HTR-8/SVneo (cell line): ENCODE measurements at regions not wholly inside any gene's neighbourhood (a gene's known extent, or its start where the extent isn't known, plus 50 kb on each side); places are given as distances from the start of the nearest gene placed in this dataset.
"Not testable (repeated sequence)": the region's sequence is repeated elsewhere in the genome, so short reads cannot be mapped to it uniquely, and the experiment has no call there.

Source experiments
- DNase-seq: peaks from one replicate; pipeline ENCODE4 v3.0.0; 2011; ENCODE audit warnings: low spot score, mixed read lengths; ENCODE audit not compliant: insufficient read length
- FAIRE-seq: peaks from 2 replicates; lab custom pipeline; 2011; peaks lifted over from hg19 to GRCh38; lab: Jason Lieb, UNC

DNA sequence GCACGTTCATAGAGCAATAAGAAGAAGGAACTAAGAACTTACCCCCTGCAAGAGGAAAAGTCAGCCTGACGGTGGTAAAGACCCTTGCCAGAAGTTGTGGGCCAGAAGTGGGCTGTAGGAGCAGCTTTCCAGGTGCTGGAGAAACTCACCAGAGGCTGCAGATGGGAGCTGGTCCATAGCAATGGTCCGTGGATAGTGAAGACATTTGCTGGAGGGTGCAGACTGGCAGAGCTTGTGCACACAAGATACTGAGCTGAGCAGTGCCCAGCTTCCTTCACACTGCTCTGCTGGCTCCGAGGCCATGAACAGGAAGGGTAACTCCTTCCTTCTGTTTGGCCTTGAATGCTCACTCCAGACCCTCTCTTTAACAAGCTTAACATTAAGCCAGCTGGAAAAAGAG is 149.8 kb upstream of the BNIP2 start:
- FAIRE-seq, result no peak
- no peak for DNase-seq

DNA sequence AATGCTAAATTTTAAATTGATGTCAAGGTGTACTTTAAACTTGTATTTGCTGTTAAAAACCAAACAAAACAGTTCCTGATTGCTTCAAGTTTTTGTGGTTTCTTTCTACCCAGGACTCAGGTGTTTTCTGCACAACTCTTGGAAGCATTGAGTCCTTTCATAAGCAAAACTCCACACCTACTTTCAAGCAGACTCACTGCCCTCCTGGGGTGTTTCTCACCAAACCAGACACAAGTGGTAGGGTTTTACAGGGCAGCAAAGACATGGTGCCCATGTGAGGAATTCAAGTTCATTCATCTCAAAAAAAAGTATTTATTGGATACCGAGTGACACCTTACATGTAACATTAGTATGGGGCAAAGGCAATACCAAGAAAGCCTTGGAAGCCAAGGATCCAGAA is 146.7 kb upstream of the BNIP2 start:
- no peak for FAIRE-seq
- no peak for DNase-seq

DNA sequence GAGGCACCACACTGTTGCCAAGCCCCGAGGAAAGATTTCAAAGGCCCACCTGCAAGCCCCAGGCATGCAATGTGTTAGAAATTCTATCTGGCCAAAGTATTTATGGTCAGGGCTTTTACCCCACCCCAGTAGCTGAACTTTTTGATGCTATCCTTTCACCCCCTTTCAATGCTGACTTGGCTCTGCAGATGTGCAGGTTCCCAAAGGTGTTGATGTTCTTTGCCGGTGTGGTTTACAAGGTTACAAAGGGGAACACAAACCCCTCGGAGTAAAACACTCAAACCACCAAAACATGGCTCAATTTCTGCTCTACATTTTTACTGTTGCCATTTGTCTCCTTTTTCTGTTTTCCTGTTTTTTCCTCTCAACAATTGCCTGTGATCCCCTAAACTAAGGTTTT is 145.4 kb upstream of the BNIP2 start:
- FAIRE-seq, result no peak

DNA sequence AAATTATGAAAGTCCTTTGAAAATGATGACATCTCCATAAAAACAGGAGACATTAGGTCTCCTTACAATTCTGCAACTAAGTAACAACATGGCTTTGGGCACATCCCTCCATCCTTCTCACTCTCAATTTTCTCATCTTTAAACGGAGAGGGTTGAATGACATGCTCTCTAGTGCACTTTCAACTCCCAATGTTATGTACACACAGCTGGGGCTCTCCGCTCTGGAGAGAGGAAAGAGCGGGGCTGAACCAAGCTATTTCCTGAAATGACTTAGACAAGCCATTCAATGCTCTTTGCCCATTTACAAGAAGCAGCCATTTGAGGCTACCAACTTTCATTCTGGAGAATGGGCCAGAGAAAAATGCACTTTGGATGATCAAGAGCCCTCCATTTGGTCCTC is 144.2 kb upstream of the BNIP2 start:
- FAIRE-seq (no peak), DNase-seq (no peak)

More for the DNA sequence above, 145.4 kb upstream of the BNIP2 start:
- DNase-seq, result no peak

DNA sequence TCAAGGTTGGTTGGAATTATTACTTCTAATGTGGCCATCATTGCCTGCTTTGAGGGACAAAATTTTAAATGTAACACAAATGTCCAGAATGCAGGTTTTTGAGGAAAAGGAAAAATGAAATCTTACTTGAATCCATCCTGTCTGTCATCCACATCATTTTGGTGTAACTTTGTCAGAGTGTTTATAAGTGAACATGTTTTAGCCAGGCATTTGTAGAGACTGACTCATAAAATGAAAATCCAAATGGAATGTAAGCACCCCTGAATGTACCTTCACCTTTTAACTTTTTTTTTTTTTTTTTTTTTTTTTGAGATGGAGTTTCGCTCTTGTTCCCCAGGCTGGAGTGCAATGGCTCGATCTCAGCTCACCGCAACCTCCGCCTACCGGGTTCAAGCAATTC is 141.8 kb upstream of the BNIP2 start:
- DNase-seq (no peak), FAIRE-seq (no peak)

DNA sequence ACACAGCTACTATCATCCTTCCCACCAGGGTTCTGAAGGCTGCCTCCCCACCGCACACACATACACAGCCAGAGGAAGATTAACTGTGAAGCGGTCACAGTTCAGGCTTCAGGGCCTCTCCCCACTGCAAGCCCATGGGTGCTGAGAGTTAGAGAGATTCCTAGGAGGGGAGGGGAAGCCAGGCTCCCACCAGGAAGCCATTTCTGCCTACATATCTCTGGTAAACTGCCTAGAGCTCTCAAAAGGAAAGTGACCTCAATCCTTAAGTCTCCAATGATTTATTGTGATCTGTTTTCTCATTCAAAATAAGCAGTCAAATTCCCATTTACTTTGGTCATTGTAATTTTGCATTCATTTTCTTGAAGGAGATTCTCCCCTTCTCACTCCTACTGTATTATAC is 141.0 kb upstream of the BNIP2 start:
- no peak for DNase-seq
- FAIRE-seq, result no peak

DNA sequence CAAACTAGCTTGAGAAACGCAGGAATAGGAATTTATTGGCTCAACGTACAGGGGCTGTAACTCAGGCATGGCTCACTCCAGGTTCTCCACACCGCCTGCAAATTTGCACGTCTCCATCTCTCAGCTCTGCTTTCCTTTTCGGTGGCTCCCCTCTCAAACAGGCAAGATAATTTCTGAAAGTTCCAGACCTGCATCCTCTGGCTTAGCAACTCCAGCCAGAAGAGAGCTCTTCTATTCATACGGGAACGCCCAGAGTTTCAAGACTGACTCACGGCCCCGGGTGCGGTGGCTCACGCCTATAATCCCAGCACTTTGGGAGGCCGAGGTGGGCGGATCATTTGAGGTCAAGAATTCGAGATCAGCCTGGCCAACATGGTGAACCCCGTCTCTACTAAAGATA is 139.7 kb upstream of the BNIP2 start:
- FAIRE-seq, result no peak
- no peak for DNase-seq

DNA sequence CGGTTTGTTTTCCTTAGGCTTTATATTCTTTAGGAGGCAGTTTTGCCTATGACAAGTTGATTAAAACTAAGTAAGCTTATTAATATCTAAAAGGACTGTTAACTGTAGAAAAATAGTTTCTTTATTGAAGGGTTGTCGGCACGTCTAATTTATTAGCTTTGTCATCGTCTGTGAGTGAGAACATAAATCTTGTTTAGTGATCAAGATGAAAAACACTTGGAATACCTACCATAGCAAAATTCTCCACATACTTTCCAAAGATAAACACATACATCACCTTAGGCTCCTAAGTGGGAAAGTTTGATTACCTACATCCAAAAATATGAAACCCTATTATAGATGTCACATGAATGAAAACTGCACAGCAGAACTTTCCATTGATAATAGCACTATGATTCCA is 139.1 kb upstream of the BNIP2 start:
- no peak for FAIRE-seq
- no peak for DNase-seq

DNA sequence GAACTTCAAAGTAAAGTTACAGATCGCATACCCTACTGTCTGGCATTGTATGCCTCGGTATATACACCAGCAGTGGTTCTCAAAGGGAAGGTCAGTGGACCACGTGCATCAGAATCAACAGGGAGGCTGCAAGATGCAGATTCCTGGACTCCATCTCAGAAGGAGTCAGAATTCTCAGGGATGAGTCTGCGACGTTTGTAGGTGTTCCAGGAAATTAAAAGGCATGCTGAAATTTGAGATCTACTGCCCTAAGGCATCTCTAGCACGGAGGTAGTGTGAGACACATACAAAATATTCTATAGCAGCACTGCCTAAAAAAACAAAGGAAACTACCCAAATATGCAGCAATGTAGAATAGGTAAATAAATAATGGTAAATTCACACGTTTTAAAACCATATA is 136.8 kb upstream of the BNIP2 start:
- FAIRE-seq, result no peak
- DNase-seq, result no peak

DNA sequence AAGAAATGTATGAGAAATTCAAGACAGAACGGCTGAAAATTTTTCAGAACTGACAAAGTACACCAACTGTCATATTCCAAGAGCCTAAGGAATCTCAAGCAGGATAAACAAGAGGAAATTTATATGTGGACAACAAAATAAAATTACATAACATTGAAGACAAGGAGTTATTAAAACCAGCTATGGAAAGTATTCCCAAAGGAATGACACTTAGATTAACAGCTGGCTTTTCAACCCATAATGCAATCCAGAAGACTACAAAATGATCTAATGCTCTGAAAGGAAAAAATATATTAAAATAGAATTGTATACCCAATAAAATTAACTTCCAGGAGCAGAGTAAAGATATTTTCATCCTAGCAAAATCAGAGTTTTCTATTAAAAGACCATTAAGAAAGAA is 132.2 kb upstream of the BNIP2 start:
- no peak for DNase-seq
- FAIRE-seq, result no peak

DNA sequence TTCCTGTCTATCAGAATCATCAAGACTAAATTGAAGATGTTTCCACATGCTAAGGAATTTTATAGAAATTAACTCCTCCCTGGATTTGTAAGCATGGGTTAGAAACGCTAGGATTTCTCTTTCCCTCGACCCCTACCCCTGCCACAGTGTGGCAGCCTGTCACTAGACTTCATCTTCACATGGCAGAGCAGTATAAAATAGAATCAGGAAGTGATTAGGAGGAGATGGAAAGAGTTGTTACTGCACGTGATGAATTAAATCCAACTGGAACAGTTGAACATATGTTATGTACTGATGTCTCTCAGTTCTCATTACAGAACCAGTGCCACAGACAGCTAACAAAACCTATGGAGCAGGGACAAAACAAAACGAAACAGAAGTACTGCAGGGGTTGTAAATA is 130.0 kb upstream of the BNIP2 start:
- FAIRE-seq, result peak; percentile 44

DNA sequence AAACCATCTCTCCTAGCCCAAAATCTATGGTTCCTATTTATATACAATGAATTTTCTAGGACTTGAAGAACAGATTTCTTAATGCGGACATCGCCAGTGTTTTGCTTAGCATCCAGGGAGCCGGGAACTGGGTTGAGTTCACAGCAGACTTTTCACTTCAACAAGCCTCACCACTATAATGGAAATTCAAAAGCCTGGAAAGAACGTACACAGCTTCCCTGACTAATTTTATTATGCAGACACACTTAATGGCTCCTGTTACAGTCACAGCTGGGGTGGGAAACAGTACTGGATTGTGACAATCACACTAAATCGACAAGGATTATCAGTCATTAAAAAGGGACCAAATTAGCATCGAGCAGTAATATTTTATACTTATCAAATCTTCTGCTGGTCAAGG is 129.2 kb upstream of the BNIP2 start:
- DNase-seq (no peak), FAIRE-seq (no peak)

More for the DNA sequence above, 130.0 kb upstream of the BNIP2 start:
- no peak for DNase-seq

DNA sequence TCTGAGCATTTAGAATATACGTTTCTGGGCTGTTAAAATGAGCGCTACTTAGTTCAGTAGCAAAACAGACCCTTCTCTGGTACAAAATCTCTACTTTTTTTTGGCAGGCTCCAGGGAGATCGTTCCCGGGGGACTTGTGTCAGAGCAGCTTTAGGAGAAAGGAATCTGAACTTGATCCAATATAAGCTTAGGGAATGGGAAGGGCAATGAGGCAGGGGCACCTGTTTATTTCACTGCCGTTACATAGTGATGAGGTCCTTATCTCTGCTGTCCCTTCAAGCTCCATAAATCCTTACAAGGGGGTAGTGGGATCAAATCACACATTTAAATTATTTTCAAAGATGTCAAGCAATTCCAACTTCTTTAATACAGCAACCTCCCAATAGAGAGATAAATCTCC is 128.7 kb upstream of the BNIP2 start:
- DNase-seq, result no peak
- FAIRE-seq, result no peak

DNA sequence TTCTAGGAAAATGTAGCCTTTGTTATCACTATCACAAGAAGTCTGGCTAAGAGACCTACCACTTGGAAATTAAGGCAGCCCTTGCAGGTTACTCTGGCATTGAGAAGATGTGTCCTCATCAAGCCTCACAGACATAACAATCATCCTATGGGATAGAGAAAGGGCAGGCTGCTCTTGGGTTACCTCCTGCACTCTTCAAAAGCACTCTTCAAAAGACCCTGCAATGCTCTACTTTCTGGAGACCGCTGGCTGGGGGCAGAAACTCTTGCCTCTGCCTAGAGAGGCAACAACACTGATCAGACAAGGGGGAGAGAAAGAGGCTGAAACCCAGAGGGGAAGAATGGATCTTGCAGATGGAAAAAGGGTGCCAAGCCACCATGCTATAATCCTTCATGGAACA is 127.9 kb upstream of the BNIP2 start:
- FAIRE-seq (no peak), DNase-seq (no peak)

DNA sequence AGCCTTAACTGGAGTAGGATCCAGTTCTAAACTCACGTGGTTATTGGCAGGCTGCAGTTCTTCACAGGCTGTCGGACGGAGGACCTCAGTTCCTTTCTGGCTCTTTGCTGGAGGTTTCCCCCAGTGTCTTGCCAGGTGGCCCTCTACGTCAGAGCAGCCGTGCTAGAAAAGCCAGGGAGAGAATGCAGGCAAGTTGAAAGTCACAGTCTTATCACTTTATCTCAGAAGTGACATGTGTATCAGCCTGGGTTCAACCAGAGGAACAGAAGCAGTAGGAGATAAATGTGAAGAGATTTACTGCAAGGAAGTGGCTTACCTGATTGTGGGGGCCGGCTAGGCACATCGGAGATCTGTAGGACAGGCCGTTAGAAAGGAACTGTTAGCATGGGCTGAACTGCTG is 125.3 kb upstream of the BNIP2 start:
- FAIRE-seq (no peak), DNase-seq (no peak)

DNA sequence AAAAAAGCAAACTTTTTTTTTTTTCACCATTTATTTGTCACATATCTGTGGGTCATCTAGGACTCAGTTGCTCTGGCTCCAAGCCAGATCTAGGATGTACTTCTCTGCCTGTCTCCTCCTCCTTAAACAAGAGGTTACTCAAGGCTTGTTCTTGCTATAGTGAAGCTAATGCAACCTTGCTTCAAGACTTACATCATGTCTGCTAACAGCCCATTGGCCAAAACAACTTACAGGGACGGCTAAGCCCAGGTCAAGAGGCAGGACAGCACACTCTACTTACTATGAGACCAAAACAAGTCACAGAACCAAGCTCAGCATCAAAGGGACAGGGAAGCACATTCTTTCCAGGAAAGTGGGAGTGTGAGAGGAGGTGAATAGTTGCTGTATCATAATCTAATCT is 123.8 kb upstream of the BNIP2 start:
- DNase-seq (no peak), FAIRE-seq (no peak)

DNA sequence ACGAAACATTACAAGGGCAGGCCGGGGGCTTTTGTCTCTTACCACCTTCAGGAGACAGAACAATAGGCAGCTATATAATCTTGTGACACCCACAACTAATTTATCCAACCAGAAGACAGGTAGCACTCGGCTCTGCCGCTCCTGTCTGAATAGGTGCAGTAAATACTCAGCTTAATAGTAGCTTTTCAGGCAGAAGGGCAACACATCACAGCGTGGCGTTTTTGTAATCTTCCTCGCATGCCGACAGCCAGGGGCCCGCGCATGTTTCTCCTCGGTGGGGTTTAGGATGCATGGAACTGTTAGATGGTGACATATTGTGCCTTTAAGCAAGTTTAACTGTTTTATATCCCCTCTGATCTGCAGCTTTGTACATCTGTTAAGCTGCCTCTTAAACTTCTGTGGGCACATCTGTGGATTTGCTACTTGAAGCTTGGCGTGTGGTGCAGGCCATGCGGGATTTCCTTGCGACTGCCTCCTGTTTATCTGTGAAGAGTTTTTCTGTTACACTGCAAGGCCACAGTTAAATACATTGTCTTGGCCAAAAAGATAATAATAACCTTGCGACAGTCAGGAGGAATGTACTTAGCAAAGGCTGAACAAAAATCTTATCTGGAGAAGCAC is 123.2 kb upstream of the BNIP2 start:
- no peak for DNase-seq
- FAIRE-seq, result no peak

DNA sequence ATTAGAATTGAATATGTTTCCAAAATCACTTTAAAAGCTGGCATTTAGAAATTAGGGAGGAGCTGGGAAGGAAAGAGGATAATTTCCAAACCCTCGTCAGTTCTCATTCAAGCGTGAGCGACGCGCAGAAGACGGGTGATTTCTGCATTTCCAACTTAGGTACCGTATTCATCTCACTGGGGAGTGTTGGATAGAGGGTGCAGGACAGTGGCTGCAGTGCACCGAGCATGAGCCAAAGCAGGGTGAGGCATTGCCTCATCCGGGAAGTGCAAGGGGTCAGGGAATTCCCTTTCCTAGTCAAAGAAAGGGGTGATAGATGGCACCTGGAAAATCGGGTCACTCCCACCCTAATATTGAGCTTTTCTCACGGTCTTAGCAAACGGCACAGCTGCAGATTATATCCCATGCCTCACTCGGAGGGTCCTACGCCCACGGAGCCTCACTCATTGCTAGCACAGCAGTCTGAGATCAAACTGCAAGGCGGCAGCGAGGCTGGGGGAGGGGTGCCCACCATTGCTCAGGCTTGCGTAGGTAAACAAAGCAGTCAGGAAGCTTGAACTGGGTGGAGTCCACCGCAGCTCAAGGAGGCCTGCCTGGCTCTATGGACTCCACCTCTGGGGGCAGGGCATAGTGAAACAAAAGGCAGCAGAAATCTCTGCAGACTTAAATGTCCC is 114.3 kb upstream of the BNIP2 start:
- not testable (repeated sequence) for DNase-seq, FAIRE-seq

DNA sequence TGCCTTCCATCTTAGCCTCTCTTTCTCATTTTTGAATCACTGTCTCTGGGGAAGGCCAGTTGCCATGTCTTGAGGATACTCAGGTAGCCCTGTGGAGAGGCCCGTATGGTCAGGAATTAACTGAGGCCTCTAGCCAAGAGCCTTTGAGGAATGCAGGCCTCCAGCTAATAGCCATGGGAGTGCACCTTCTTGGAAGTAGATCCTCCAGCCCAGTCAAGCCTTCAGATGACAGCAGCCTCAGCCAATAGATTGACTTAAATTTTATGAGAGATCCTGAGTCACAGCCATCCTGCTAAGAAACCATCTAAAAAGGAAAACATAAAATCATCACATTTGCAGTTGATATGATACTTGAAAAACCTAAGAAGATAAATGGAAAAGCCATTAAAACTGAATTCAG is 112.5 kb upstream of the BNIP2 start:
- DNase-seq (no peak), FAIRE-seq (no peak)

DNA sequence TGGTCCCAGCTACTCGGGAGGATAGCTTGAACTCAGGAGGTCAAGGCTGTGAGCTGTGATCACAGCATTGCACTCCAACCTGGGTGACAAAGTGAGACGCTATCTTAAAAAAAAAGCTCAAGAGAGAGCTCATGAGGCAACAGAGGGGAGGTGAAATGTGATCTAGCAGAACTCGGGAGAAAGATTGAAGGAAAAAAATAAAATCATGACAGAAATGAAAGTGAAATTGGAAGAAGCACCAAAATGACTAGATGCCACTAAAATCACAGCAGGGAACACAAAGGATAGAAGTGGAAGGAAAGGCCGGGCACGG is 109.4 kb upstream of the BNIP2 start:
- FAIRE-seq (no peak), DNase-seq (no peak)

DNA sequence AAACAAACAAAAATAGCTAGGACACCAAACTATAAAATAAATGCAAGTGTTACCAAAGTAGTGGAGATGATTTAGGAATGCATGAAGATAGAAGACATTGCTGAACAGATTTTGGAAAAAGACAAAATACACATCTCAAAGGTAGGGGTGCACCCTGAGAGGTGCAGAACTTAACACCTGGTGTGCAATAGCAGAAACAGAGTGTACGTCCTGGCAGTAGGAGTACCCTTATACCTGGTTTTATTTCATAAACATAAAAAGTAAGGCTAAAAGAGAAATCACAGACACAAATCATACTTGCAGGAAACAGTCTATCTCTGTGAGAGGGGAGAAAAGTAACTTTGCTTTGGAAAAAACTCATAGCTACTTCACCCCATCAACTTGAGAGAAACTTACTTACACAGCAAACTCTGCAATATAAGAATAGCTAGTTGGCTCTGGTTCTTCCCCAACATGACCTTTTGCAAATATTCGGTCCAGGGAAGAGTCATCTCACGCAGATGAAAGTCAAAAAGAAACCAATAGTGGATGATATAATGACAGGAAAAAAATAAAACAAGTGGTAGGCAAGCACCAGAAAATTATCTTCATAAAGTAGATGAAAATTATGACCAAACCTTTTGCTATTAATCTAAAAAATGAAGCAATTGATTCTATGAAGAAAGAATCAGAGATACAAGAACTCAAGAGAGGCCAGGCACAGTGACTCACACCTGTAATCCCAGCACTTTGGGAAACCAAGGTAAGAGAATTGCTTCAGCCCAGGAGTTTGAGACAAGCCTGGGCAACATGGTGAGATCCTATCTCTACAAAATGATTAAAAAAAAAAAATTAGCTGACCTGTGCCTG is 108.9 kb upstream of the BNIP2 start:
- FAIRE-seq, result no peak

More for the DNA sequence above, 108.9 kb upstream of the BNIP2 start:
- DNase-seq, result no peak
